ENCODE measurements at regions not wholly inside any gene's neighbourhood (a gene's known extent, or its start where the extent isn't known, plus 50 kb on each side); places are given as distances from the start of the nearest gene placed in this dataset.
A peak's percentile ranks its signal among the peaks of the same experiment; 100 is the strongest.
"Not testable (repeated sequence)": the region's sequence is repeated elsewhere in the genome, so short reads cannot be mapped to it uniquely, and the experiment has no call there.

GRCh38 chr18:7178568-7178967, 52.3 kb upstream of the LRRC30 start:
- DNase-seq: not testable (repeated sequence)

- DNase-seq: peak; percentile 26 to 38
Measured at GRCh38 chr18:7177116-7177744, 53.7 kb upstream of the LRRC30 start.

GRCh38 chr18:7174344-7175095, 56.4 kb upstream of the LRRC30 start:
- DNase-seq: peak in 1 of 2 experiments; percentile 10

GRCh38 chr18:7173216-7173615, 55.6 kb upstream of the LAMA1 start:
- no peak for DNase-seq

GRCh38 chr18:7172611-7173010, 55.0 kb upstream of the LAMA1 start:
- no peak for DNase-seq

- DNase-seq: no peak
Measured at GRCh38 chr18:7170292-7170691, 52.7 kb upstream of the LAMA1 start.

- DNase-seq: no peak
Measured at GRCh38 chr18:7169601-7170000, 52.0 kb upstream of the LAMA1 start.

GRCh38 chr18:7168408-7168807, 50.8 kb upstream of the LAMA1 start:
- no peak for DNase-seq
